Stimulated activated CD4-positive, alpha-beta T cell treated with anti-CD3 and anti-CD28 coated beads, Interleukin-12 subunit alpha, Interleukin-12 subunit beta, amount 100 ng/mL, for 4 hours (primary cell): ENCODE measurements at regions not wholly inside any gene's neighbourhood (a gene's known extent, or its start where the extent isn't known, plus 50 kb on each side); places are given as distances from the start of the nearest gene placed in this dataset.
"Not testable (repeated sequence)": the region's sequence is repeated elsewhere in the genome, so short reads cannot be mapped to it uniquely, and the experiment has no call there.

ENCODE experiments used
- DNase-seq: peaks from one replicate; pipeline ENCODE4 v3.0.0-alpha.2; 2020

DNA sequence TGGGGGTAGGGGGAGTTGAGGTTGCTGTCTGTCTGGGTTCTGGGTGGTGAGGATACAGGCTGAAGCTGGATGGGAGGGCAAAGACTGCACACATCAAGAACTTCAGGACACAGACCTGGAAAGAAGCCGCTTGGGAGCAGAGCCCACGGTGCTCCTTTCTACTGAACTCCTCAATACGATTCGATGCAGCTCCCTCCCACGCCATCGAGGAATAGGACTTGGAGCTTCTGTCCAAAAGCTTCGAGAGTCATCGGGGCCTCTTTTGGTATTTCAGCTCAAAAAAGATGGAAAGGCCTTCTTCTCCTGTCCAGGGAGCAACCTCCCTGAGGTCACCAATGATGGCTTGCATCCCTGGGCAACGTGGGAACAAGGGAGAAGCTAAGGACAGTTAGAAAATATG is 407.1 kb upstream of the MGMT start:
- no peak for DNase-seq

DNA sequence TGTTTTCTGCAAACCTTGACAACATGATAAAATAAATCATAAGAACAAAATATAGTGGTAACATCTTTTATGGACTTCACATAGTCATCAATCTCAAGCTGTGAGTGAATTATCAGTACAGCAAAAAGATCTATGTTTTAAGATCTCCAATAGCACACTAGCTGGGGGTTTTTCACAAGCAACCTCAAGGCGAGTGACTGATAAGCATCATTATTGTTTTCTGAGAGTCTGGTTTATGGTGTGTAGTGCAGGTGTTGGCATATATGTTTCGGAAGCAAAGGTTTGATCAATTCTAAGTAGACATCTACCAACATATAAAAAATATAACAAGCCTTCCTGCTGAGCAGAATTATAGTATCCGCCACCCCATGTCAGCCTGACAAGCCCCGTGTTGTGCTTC is 403.8 kb upstream of the MGMT start:
- DNase-seq = no peak

DNA sequence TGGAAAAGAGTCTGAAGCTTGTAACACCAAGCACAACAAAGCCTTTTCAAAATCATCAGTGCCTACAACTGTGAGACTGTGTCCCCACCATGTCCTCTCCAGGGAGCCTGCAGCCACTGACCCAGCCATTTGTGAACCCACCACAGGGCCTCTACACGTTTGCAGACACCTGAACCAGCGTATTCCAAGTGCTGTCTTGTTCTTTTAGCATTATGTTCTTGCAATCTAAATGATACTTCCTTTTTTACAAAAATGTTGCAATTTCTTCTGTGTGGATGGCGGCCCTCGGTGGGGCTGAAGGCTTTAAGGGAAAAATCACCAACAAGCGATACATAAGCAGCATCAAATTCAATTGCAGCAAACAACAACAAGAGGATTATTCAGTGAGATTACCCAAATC is 403.2 kb upstream of the MGMT start:
- DNase-seq = no peak

DNA sequence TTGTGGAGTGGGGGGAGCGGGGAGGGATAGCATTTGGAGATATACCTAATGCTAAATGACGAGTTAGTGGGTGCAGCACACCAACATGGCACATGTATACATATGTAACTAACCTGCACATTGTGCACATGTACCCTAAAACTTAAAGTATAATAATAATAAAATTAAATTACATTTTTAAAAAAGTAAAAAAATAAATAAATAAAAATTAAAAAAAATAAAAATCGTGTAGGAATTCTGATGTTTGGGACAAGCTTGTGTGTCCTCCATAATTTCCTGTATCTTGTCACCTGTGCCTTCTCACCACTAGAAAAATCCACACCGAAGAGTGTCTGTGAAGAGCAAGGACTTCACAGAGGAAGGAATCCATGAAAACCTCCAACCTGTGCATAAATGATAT is 400.5 kb upstream of the MGMT start:
- DNase-seq = not testable (repeated sequence)

DNA sequence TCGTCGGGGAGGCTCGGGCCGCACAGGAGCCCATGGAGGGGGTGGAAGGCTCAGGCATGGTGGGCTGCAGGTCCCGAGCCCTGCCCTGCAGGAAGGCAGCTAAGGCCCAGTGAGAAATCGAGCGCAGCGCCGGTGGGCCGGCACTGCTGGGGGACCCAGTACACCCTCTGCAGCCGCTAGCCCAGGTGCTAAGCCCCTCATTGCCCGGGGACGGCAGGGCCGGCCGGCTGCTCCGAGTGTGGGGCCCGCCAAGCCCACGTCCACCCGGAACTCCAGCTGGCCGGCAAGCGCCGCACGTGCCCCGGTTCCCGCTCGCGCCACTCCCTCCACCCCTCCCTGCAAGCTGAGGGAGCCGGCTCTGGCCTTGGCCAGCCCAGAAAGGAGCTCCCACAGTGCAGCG is 395.6 kb upstream of the MGMT start:
- DNase-seq = not testable (repeated sequence)

DNA sequence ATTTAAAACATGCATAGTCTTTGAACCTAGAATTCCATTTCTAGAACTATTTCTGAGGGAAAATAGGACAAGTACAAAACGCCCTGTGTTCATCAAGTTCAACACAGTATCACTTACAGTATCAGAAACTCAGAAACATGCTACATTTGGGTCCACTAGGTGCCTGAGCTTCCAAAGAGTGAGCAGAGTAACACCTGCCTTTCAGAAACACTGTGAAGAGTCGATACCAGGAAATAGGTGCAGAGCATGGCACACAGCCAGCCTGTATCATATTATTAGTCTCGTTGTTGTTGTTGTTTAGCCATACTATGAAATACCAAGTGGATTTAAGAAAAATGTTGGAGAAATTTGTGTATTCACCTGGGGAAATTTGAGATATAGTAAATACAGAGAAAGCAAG is 392.1 kb upstream of the MGMT start:
- DNase-seq = no peak

DNA sequence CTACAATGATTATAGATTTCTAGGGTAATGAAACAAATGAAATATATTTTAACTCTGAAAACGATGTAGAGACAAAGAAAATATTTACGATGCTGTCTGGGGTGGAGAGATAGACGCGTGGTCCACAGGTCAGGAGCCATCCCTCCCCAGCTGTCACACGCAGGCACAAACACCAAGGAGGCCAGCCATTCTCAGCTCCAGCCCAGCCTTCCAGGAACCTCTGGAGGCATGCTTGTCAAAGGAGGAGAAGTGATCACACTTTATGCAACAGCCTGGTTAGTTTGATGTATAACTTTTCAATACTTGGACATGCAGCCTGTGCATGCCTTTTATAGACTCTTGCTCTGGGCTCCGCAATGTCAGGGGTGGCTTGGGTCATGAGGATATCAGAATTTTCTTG is 391.5 kb upstream of the MGMT start:
- no peak for DNase-seq

DNA sequence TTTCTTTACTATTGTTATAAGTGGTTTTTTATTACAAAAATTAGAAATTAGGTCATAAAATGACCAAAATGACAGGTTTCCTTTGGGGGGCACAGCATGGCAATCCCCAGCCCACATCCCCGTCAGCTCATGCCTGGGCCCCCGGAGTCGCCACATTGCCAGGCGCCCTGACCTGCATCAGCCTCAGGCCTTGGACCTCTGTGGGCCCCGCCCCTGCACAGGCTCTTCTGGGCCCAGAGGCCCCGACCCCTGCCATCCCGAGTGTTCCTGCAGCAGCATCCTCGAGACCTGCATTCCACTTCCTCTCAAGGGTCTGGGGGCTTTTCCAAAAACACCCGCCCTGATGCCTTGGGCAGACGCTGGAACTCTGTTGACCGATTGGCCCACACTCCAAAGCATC is 391.1 kb upstream of the MGMT start:
- no peak for DNase-seq

DNA sequence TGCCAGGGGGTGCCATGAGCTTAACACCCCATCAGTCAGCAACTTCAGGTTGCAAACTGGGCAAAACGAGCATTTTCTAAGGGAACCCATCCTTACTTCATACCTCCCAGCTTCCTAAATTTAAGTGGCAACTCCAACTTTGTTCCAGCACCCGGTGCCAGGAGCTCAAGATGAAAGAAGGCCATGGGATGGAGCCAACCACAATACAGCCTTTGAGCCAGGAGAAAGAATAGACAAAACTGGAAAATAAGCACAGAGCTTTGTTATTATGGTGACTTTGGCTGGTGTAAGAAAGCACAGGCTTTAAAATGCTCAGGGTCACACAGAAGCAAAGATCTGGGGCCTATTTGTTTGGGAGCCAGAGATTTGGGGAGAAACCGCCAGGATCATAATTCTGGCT is 388.7 kb upstream of the MGMT start:
- no peak for DNase-seq

DNA sequence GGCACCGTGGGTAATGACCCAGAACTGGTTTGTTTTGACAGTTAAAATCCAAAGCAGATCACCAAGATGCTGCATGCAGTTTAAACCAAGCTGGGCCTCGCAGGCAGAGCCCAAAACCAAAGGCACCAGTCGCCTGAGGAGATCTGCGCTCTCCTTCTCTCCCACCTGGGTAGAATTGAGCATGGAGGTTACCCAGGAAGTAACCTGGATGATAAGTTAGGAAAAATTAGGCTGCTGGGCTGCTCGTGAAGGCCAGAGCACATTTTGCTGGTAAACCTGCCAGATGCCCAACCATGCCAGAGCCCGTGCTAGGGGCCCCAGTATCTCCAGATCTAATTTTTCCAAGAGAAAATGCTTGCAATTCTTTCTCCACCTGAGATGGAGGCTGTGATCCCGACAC is 388.3 kb upstream of the MGMT start:
- no peak for DNase-seq

DNA sequence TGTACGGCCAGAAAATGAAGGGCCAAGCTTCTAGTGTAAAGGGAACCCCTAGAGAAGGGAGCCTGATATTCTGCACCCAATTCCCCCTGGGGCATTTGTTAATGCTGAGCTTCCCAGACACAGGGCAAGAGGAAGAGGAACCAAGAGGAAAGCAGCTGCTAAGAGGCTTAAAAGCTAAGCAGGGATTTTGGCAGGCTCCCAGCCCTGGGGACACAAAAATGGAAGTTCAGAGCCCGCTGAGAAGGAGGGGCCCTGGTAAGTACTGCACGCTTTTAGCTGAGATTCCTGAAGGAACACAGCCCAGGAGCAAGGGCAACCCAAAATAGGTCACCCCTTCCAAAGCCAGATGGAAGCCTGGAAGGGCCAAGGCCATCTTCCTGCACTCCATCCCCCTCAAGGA is 387.3 kb upstream of the MGMT start:
- DNase-seq = no peak

DNA sequence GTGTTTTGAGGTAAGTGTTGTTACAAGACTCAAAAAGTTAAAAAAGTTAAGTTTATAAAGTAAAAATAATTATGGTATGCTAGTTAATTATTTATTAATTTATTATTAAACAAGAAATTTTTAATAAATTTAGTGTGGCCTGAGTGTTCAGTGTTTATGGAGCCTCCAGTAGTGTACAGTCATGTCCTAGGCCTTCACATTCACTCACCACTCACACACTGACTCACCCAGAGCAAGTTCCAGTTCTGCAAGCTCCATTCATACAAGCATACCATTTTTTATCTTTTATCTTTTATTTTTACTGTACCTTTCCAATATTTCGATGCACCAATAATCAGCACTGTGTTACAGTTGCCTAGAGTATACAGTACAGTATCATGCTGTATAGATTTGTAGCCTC is 381.2 kb upstream of the MGMT start:
- DNase-seq = no peak

DNA sequence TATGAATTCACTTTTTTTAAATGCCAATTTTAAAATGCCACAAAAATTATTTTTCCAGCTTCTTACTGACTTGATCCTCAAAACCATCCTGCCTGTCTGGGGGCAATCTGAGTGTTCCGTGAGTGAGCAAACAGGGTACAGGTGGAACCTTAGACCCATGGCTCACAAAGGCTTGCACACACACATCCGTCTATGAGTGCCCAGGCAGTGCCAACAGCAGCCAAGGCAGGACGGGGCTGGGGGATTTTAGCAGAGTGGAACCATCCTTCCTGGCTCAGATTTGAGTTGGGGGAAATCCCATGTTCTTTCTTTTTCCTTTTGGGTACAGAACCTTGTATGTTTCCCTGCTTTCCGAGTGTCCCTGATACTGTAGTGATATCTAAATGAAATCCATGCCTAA is 377.7 kb upstream of the MGMT start:
- DNase-seq = no peak

DNA sequence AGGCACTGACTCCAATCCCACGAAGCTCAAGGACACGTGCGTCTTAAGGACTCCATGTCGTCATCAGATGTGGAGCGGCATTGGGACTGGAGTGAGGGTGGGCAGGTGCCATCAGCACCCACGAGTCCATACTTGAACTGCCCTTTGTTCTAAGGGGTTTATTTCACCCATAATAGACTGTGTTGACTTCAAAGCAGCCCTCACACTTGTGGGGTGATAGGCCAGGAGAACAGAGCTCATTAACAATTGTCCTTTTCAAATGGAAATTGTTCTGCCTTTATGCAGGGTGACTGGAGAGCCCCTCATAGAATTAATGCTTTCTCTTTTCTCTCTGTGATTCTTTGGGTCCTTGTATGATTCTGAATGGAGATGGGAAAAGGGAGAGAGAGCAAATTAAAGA is 376.9 kb upstream of the MGMT start:
- DNase-seq = no peak

DNA sequence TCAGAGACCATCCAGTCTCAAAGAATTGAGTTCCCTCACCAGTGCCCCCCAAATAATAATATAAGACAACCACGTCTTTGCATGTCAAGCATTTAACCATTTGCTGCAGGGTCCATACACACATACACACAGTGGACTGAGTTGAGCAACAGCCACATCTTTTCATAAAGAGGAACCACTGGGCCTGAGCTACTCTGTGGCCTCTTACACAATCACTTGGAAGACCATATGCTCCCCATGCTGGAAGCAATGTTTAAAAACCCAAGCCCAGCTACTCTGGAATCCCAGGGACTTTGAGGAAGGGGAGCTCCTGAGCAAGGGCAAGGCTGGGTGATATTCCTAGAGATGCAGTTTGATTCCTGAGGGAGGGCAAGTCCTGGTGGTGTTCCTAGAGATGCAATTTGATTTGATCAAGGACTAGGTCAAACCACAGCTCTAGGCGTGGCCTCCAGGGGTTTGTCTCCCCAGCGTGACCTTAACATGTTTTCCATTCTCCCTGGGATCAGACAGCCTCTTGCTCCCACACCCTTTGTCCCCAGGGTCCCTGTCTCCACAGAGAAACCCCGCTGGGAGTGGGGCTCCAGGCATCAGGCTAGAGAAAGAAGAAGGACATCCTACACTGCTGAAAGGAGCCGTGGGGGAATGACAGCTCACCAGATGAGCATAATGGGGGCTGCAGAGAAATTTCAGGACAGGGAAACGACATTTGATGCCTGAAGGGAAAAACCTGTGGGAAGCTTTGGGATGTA is 376.2 kb upstream of the MGMT start:
- no peak for DNase-seq

DNA sequence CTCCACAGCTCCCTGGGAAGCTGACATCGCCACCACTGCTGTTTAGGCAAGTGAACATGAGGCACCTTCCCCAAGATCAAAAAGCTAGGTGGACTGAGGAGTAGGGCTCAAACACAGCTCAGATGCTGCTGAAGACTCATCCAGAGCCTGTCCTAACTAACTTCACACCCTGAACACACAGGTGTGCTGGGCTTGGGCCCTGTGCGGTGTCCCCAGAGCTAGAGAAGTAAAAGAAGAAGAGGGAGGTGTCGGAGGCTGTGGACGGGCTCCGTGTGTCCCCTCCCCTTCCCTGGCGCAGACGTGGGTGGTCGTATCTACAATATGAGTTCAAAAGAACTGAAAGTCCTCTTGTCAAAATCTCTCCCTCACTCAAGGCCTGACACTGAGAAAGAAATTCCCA is 373.4 kb upstream of the MGMT start:
- no peak for DNase-seq

DNA sequence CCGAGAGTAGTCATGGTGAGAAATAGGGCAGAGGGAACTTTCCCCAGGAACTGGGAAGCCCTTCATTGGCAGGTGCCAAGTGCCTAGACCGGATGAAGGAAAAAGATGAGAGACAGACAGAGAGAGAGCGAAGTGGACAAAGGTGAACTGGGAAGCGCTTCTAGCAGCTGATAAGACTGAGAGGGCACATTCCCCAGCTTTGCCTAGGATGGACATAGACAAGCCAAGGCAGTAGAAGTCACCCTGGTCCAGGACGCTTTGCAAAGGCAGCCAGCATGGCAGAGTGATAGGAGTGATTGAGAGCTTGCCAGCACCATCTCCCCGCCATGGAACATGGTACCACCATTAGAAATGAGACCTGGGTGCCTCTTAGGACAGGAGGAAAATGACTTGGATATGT is 372.8 kb upstream of the MGMT start:
- no peak for DNase-seq

DNA sequence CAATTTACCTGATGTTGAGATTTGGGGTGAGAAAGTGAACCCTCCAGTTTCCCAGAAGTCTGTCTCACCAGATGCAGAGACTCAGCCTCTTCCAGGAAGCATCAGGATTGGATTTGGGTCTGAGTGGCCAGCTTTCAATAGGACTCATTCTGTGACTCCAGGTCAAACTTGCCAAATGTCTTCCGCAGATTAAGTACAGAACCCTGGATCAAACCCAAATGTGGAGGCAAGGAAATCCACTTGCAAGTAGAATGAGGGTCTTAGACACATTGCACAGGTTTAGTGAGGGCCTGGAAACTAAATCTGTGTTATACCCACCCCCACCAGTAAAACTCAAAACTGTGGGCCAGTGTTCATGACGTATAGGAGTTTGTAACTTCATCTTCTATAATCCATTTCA is 372.2 kb upstream of the MGMT start:
- no peak for DNase-seq

DNA sequence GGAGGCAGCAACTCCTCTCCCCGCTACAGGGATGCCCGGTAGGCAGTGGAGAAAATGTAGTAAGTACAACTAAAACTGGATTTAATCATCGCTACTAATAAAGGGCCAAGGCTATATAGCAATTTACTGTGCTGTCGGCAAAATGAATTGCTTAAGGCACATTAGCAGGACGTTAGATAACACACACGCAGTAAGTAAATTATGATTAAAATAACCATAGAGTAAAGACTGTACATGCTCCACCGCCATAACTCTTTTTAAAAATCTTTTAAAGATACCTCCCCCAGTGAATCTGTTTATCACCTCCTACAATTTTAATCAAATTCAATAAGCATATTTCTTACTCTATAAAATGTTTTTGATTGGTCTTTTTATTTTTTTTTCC is 371.4 kb upstream of the MGMT start:
- DNase-seq = no peak

DNA sequence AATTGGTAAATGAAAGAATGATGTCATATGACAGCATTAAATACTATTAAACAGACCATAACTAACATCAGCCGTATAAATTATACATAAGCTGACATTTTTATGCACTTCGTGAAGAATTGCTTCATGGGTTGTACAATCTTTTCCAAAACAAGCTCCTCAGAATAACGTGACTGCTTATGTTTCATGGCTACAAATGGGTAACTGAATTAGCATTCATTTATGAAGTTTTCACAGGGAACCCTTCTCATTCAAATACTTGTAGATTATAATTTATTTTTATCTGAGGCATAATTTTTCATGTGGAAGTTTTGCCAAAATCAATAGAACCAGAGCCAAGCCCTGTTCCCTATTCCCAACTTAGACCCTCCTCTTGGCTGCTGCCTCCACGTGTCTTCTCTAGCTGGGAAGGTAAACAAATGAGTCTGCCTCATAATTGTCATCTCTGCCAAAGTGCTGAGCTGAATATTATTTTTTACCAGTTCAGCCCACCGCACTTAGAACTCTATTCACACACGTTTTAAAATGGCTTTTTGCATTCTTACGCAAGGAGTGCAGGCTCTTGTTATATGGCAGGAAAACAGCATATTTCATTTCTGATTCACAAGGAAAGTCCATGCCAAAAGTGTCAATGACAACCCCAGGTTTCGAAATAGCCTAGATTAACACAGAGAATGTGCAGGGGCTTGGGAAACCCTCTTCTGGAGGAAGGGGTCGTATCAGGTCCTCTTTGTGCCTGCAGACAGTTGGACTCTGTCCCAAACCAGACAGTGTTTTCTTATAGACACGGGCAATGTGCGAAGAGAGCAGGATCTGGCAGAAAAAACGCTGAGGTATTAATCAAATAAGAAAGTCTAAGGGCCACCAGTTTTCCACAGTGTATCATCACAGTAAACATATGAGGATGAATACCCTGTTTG is 370.7 kb upstream of the MGMT start:
- no peak for DNase-seq

DNA sequence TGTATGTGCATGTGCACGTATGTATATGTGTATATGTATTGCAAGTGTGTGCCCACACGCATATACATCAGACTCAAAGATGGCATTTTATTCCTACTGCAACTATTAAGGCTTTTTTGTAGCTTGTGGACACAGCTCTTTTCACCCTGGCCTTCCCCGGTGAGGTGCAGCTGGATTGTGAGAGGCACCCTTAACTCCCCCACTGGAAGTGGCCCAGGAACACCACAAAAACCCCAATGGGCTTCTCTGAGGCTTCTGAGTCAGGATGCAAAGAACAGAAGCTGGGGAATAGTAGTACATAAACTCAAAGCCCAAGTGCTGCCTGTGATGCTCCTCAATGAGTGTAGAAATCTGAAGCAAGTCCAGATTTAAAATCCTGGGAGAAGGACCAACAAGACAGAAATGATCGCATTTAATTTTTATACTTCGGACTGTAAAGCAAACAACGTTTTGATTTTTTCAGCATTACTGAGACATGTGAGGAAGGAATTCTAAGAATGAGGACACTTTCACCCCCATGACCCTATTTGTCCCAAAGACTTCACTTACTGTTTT is 369.2 kb upstream of the MGMT start:
- DNase-seq = no peak

DNA sequence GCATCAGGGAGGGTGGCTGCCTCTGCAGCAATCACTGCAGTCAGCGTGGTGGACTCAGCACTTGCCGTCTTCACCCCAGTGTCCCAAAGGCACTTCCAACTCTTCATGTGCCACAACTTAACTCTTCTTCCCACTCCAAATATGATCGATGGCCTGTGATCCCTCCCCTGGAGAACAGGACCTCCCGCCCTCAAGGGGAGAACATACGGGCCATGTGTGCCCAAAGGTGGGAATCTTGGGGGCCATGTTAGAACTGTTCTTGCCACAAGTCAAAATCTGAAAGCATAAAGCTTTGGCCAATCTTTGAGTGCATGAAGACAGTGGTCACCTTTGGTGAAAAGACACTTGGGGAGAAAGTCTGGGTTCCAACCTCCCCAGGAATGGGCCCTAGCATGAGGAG is 368.5 kb upstream of the MGMT start:
- DNase-seq = no peak

DNA sequence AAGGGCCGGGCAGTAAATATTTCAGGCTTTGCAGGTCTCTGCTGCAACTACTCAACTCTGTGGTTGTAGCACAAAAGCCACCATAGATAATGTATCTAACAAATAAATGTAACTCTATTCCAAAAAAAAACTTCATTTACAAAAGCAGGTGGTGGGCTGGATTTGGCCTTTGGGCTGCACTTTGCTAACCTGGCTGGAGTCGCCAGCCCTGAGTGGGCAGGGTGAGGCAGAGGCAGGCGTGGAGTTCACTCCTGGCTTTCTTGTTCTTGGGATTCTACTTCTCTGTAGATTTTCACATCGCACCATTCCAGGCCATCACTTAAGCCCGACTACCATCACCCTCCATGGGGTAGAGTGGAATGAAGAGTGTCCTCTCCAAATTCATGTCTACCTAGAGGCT is 367.6 kb upstream of the MGMT start:
- DNase-seq = no peak

DNA sequence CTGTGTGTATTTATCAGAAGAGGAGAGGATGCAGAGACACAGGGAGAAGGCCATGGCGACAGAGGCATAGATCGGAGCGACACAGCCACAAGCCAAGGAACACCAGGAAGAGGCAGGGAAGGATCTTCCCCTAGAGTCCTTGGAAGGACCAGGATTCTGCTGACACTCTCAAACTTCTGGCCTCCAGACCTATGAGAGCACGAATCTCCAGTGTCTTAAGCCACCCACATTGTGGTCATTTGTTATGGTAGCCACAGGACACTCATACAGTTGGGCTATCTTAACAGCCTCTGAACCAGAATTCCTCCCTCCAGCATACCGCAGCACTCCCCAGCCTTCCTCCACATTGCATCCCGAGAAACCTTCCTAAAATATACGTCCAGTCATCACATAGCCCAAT is 367.0 kb upstream of the MGMT start:
- no peak for DNase-seq
